Loucy (cell line): ENCODE measurements at regions not wholly inside any gene's neighbourhood (a gene's known extent, or its start where the extent isn't known, plus 50 kb on each side); places are given as distances from the start of the nearest gene placed in this dataset.

Source experiments
- CTCF ChIP-seq: fragments of 200-600 bp; sonication (generic); conservative IDR thresholded peaks from 2 replicates; pipeline ENCODE4 v1.5.1; 2014; ENCODE audit warnings: mild to moderate bottlenecking, antibody characterized with exemption, low read length
- EZH2phosphoT487 ChIP-seq: fragments of 200-600 bp; IDR thresholded peaks from 2 replicates; pipeline ENCODE4 v1.6.1; 2018; ENCODE audit warnings: antibody characterized with exemption, mild to moderate bottlenecking, moderate library complexity, borderline replicate concordance

GRCh38 chr13:105599477-105600037 is 935.9 kb downstream of the EFNB2 start:
- no peak for TF ChIP-seq CTCF
- no peak for TF ChIP-seq EZH2phosphoT487
